Uterus (tissue), 2 donors: ENCODE measurements at regions not wholly inside any gene's neighbourhood (a gene's known extent, or its start where the extent isn't known, plus 50 kb on each side); places are given as distances from the start of the nearest gene placed in this dataset.

Experiments
- POLR2A ChIP-seq, 2 donors: fragments of 450-650 bp; IDR thresholded peaks; one replicate each; pipeline ENCODE4 v1.6.1; 2016; ENCODE audit warnings: antibody characterized with exemption in 2 of 2, mild to moderate bottlenecking in 1 of 2, moderate library complexity in 1 of 2
- TF ChIP-seq, protein P1 (sequence below), 4 experiments: fragments of 200-600 bp in 2 of 4; fragments of 450-650 bp in 2 of 4; sonication (generic) in 2 of 4; IDR thresholded peaks; one replicate each; pipeline ENCODE4 v1.5.1; 2016 to 2019; ENCODE audit warnings: antibody characterized with exemption in 4 of 4, mild to moderate bottlenecking in 2 of 4, moderate library complexity in 1 of 4

GRCh38 chr3:43997788-43998369 is 243.8 kb upstream of the TOPAZ1 start:
- no peak for TF ChIP-seq POLR2A (IDR thresholded peaks at IDR 0.05)
- TF ChIP-seq, protein P1, sequence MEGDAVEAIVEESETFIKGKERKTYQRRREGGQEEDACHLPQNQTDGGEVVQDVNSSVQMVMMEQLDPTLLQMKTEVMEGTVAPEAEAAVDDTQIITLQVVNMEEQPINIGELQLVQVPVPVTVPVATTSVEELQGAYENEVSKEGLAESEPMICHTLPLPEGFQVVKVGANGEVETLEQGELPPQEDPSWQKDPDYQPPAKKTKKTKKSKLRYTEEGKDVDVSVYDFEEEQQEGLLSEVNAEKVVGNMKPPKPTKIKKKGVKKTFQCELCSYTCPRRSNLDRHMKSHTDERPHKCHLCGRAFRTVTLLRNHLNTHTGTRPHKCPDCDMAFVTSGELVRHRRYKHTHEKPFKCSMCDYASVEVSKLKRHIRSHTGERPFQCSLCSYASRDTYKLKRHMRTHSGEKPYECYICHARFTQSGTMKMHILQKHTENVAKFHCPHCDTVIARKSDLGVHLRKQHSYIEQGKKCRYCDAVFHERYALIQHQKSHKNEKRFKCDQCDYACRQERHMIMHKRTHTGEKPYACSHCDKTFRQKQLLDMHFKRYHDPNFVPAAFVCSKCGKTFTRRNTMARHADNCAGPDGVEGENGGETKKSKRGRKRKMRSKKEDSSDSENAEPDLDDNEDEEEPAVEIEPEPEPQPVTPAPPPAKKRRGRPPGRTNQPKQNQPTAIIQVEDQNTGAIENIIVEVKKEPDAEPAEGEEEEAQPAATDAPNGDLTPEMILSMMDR (IDR thresholded peaks at IDR 0.05), result no peak
